ENCODE measurements at regions not wholly inside any gene's neighbourhood (a gene's known extent, or its start where the extent isn't known, plus 50 kb on each side); places are given as distances from the start of the nearest gene placed in this dataset.

DNA sequence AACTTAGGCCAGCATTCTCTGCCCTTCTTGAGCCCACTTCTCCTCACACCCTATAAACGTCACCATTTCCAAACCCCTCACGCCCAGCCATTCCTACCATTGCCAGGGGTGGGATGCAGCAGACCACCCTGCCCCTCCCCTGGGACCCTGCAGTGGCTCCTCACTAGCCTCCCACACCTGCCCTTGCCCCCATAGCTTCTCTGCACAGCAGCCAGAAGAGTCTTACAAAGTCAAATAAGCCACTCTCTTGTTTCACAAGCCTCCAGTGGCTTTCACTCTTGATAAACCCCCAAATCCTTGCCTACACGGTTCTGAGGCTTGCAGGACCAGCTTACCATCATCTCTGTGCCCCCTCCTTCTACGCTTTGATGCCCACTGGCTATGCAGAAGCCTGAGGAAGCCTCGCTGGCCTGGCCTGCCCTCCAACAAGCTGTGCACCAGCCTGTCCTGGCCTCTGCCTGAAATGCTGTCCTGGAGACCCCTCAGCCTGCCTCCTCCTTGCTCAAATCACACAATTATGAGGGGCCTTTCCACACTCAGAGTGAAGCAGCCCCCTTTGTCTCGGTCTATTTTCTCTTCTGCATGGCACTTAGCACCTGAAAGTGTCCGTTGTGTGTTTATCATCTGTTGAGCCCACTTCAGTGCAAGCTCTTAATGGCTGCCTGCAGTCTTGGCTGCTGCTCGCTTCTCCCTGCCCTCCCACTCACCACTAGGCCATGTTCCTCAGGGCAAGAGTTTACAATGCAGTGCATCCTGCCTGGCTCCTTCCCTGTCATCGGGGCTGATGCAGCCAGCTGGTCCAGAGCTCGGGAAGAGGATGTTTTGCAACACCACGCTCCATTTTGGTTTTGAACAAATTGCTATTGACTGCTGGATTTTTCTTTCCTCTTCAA, 82.6 kb upstream of the RGPD5 start:
- DNase-seq (ENCODE audit: low read depth, low spot score) (no peak), ATAC-seq (no peak)
- Histone ChIP-seq H2AFZ (ENCODE audit: low read depth, low read length, poor library complexity, severe bottlenecking) (no peak overlapping the region), H3K4me1 (ENCODE audit: control insufficient read depth in 1 of 2, insufficient read depth in 2 of 2, low read length in 2 of 2) (no peaks in the 10 kb centered on the region), H3K4me3 (replicated peaks in 1 of 2; ENCODE audit: low read depth in 1 of 2, low read length in 2 of 2) (no peak overlapping the region), H3K27ac (ENCODE audit: low read depth, low read length) (no peak overlapping the region), H3K9ac (ENCODE audit: low read length) (no peak overlapping the region), H3K9me2 (ENCODE audit: insufficient read depth) (no peaks in the 10 kb centered on the region), H4K20me1 (ENCODE audit: insufficient read depth) (no peaks in the 10 kb centered on the region), H3K9me3 (ENCODE audit: control insufficient read depth in 1 of 2, insufficient read depth in 1 of 2, low read depth in 1 of 2, low read length in 2 of 2) (no peaks in the 10 kb centered on the region), H3K36me3 (ENCODE audit: control insufficient read depth in 1 of 2, insufficient read depth in 2 of 2, low read length in 2 of 2) (no peaks in the 10 kb centered on the region), H3K79me2 (ENCODE audit: insufficient read depth, low read length) (no peaks in the 10 kb centered on the region), H3K4me2 (ENCODE audit: low read length) (no peak overlapping the region), H3K27me3 (ENCODE audit: insufficient read depth, low read length) (no peaks in the 10 kb centered on the region)
- RAD21 ChIA-PET (ENCODE audit: low non-redundant PET in 1 of 2, low total read pairs in 2 of 2, uncharacterized antibody in 2 of 2, unreplicated experiment in 2 of 2), result no interaction called here
- CTCF ChIA-PET, result interaction anchor here (1.2 kb wide), 1 partner anchor 165 kb away, joined by 3 read pairs; no protein-coding TSS in a partner anchor
- POLR2A ChIA-PET, result interaction anchor here (0.8 to 1.1 kb wide), 2 partner anchors 13 to 98 kb away, joined by 3 read pairs; partner anchors contain the start of genes SEPTIN10 and SOWAHC
- TF ChIP-seq CBX3 (IDR thresholded peaks at IDR 0.05; ENCODE audit: low read depth) (no peak), EZH2 (IDR thresholded peaks at IDR 0.05) (no peak), EGR1 (IDR thresholded peaks at IDR 0.05; ENCODE audit: low read depth) (no peak), POLR2A (IDR thresholded peaks at IDR 0.05; ENCODE audit: borderline replicate concordance, extremely low read depth, insufficient read depth, insufficient read length) (no peak), FOSL1 (IDR thresholded peaks at IDR 0.05; ENCODE audit: low read depth) (no peak), JUND (IDR thresholded peaks at IDR 0.05) (no peak), SRF (IDR thresholded peaks at IDR 0.05; ENCODE audit: low read depth) (no peak), ZNF274 (IDR thresholded peaks at IDR 0.05; ENCODE audit: low read depth, low read length) (no peak), POLR2AphosphoS5 (IDR thresholded peaks at IDR 0.05; ENCODE audit: low read depth, low read length) (no peak), ZBTB33 (IDR thresholded peaks at IDR 0.05; ENCODE audit: extremely low read depth, insufficient replicate concordance, low read length) (no peak), CTCF (IDR thresholded peaks at IDR 0.05 in 2 of 3, conservative IDR thresholded peaks at IDR 0.05 in 1 of 3; ENCODE audit: borderline replicate concordance in 1 of 3, insufficient read depth in 1 of 3, low read depth in 2 of 3, low read length in 2 of 3) (no peak), RAD21 (IDR thresholded peaks at IDR 0.05; ENCODE audit: low read depth) (no peak), ZFX (IDR thresholded peaks at IDR 0.05) (no peak), MAX (IDR thresholded peaks at IDR 0.05) (no peak), EZH2phosphoT487 (IDR thresholded peaks at IDR 0.05; ENCODE audit: borderline replicate concordance) (no peak), SIN3A (IDR thresholded peaks at IDR 0.05; ENCODE audit: low read depth) (no peak), YY1 (IDR thresholded peaks at IDR 0.05; ENCODE audit: extremely low read depth, insufficient replicate concordance, low read depth, low read length) (no peak)
- TF ChIP-seq, protein P1, sequence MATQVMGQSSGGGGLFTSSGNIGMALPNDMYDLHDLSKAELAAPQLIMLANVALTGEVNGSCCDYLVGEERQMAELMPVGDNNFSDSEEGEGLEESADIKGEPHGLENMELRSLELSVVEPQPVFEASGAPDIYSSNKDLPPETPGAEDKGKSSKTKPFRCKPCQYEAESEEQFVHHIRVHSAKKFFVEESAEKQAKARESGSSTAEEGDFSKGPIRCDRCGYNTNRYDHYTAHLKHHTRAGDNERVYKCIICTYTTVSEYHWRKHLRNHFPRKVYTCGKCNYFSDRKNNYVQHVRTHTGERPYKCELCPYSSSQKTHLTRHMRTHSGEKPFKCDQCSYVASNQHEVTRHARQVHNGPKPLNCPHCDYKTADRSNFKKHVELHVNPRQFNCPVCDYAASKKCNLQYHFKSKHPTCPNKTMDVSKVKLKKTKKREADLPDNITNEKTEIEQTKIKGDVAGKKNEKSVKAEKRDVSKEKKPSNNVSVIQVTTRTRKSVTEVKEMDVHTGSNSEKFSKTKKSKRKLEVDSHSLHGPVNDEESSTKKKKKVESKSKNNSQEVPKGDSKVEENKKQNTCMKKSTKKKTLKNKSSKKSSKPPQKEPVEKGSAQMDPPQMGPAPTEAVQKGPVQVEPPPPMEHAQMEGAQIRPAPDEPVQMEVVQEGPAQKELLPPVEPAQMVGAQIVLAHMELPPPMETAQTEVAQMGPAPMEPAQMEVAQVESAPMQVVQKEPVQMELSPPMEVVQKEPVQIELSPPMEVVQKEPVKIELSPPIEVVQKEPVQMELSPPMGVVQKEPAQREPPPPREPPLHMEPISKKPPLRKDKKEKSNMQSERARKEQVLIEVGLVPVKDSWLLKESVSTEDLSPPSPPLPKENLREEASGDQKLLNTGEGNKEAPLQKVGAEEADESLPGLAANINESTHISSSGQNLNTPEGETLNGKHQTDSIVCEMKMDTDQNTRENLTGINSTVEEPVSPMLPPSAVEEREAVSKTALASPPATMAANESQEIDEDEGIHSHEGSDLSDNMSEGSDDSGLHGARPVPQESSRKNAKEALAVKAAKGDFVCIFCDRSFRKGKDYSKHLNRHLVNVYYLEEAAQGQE (IDR thresholded peaks at IDR 0.05; ENCODE audit: low read depth), result no peak
- no TSS peak for BruUV-seq (replicated peaks)
- intact Hi-C loops (cut with micrococcal nuclease), result no loop called here
